ENCODE measurements at regions not wholly inside any gene's neighbourhood (a gene's known extent, or its start where the extent isn't known, plus 50 kb on each side); places are given as distances from the start of the nearest gene placed in this dataset.

DNA sequence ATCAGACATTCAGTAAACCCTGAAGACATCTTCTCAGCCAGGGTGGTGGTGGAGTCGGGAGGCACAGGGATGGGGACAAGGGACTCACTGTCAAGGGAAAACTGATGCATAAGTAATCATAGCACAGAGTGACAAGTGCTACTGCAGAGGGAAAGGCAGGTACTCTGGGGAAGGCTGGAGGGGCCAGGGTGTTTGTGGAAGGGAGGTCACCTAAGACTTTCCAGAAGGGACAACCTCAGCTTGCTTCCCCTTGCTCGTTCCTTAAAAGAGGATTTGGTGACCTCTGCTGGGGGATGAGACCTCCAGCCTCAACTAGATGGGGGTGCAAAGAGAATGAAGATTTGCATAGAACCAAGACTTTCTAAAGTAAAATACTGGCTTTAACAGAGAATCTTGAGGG is 99.5 kb downstream of the SLC4A3 start:
- ChIA-PET CTCF (no interaction called here), POLR2A (no interaction called here)
- Mint-ChIP-seq H3K27me3 (peaks cover 13% of the 10 kb centered on the region), H3K9me3 (no peaks in the 10 kb centered on the region), H3K36me3 (ENCODE audit: low read depth) (no peaks in the 10 kb centered on the region), H3K4me1 (no peaks in the 10 kb centered on the region), H3K27ac (no peak overlapping the region), H3K4me3 (no peak overlapping the region)
- intact Hi-C loops (cut with micrococcal nuclease): no loop called here
- DNase-seq (no peak), ATAC-seq (ENCODE audit: low read depth) (no peak)
- TF ChIP-seq, protein P1, sequence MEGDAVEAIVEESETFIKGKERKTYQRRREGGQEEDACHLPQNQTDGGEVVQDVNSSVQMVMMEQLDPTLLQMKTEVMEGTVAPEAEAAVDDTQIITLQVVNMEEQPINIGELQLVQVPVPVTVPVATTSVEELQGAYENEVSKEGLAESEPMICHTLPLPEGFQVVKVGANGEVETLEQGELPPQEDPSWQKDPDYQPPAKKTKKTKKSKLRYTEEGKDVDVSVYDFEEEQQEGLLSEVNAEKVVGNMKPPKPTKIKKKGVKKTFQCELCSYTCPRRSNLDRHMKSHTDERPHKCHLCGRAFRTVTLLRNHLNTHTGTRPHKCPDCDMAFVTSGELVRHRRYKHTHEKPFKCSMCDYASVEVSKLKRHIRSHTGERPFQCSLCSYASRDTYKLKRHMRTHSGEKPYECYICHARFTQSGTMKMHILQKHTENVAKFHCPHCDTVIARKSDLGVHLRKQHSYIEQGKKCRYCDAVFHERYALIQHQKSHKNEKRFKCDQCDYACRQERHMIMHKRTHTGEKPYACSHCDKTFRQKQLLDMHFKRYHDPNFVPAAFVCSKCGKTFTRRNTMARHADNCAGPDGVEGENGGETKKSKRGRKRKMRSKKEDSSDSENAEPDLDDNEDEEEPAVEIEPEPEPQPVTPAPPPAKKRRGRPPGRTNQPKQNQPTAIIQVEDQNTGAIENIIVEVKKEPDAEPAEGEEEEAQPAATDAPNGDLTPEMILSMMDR (IDR thresholded peaks at IDR 0.05): no peak

DNA sequence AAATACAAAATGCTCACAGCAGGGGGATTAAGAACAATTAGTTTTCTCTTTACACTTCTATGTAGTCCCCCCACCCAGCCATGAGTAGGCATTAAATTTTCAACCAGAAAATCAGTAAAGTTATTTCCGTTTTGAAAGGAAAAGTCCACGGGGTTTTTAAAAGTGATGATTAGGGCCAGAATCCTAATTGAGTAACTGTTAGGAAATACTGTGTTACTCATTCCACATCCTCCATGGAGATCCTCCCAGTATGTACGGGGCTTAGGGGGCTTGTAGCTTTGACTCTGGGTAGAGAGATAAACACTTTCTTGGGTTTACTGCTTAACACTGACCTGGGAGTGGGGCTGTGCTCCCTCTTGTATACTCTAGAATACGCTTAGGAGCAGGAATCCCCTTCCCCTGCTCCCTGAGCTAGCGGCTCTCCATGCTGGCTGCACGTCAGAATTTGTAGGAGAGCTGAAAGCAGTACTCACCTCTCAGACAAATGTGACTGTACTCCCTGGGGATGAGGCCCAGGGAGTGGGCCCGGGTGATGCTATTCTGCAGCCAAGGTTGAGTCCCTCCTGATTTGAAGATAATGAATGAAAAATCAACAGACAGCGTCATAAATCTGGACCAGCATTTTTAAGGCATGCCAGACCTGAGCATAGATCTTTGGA is 100.5 kb downstream of the SLC4A3 start:
- POLR2A ChIA-PET: no interaction called here
- no peak for DNase-seq
- TF ChIP-seq, protein P1 (IDR thresholded peaks at IDR 0.05): no peak
- intact Hi-C loops (cut with micrococcal nuclease): no loop called here
- CTCF ChIA-PET: no interaction called here
- Mint-ChIP-seq H3K27ac (no peak overlapping the region), H3K36me3 (ENCODE audit: low read depth) (no peaks in the 10 kb centered on the region), H3K4me3 (no peak overlapping the region), H3K27me3 (peaks cover 13% of the 10 kb centered on the region), H3K9me3 (no peaks in the 10 kb centered on the region), H3K4me1 (no peaks in the 10 kb centered on the region)
- ATAC-seq (ENCODE audit: low read depth): no peak

DNA sequence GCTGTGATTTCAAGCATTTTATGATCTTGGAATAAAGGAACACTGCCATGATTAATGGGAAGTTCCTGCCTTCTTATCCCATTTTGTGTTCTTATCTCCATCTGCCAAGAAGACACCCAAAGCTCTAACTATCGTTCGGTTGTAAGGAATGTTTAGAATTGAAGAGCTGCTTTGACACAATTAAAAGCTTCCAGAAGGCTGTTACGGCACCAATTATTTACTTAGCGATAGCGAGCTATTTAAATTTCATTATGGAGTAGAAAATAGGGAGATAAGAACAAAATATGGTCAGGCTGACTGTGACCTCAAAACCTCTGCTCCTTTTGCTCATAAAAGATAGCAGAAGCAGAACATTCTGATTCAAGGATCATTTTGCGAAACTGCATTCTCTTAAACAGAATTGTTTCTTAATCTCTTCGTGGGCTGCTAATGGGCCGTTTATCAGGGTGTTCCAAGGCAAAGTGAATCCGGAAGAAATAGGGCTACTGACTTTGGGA is 101.6 kb downstream of the SLC4A3 start:
- DNase-seq (no peak), ATAC-seq (ENCODE audit: low read depth) (no peak)
- TF ChIP-seq, protein P1 (IDR thresholded peaks at IDR 0.05): no peak
- ChIA-PET POLR2A (no interaction called here), CTCF (no interaction called here)
- H3K9me3 Mint-ChIP-seq: no peaks in the 10 kb centered on the region
- peaks cover 13% of the 10 kb centered on the region for H3K27me3 Mint-ChIP-seq
- H3K4me1 Mint-ChIP-seq: no peaks in the 10 kb centered on the region
- no peak overlapping the region for H3K27ac Mint-ChIP-seq
- no peaks in the 10 kb centered on the region for H3K36me3 Mint-ChIP-seq (ENCODE audit: low read depth)
- no peak overlapping the region for H3K4me3 Mint-ChIP-seq
- intact Hi-C loops (cut with micrococcal nuclease): no loop called here

DNA sequence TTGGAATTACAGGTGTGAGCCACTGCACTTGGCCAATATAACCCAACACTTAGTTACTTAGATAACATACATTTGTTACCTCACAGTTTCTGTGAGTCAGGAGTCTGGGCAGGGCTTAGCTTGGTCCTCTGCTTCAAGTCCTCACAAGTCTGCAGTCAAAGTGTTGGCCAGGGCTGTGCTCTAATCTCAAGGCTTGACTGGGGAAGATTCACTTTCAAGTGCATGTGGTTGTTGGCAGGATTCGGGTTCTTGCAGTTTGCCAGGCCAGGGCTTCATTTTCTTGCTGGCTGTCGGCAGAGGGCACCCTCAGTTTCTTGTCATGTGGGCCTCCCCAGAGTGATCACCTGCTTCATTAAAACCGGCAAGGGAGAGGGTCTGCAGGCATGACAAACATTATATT is 103.7 kb downstream of the SLC4A3 start:
- ChIA-PET POLR2A (no interaction called here), CTCF (no interaction called here)
- Mint-ChIP-seq H3K4me1 (no peaks in the 10 kb centered on the region), H3K36me3 (ENCODE audit: low read depth) (no peaks in the 10 kb centered on the region), H3K4me3 (no peak overlapping the region), H3K9me3 (no peaks in the 10 kb centered on the region), H3K27me3 (peaks cover 13% of the 10 kb centered on the region), H3K27ac (no peak overlapping the region)
- TF ChIP-seq, protein P1 (IDR thresholded peaks at IDR 0.05): no peak
- DNase-seq (no peak), ATAC-seq (ENCODE audit: low read depth) (no peak)
- intact Hi-C loops (cut with micrococcal nuclease): no loop called here

DNA sequence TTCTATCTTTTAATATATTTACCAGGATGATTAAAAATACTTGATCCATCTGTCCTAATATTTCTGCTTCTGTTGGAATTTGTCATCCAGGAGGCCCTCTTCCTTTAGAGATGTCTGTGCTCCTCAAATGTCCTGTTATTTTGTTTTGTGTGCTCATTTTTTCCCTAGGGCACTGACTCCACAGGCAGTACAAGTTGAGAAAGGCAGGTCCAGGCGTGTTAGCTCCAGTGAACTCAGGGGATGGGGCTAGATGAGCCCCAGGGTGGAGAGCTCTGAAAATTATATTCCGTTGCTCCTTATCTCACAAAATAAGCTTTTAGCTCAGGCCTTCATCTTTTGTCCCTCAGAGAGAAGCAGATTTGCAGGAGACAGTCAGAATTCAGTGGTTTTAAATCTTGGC is 105.7 kb downstream of the SLC4A3 start:
- intact Hi-C loops (cut with micrococcal nuclease): no loop called here

More for the DNA sequence above, 105.7 kb downstream of the SLC4A3 start:
- TF ChIP-seq, protein P1 (IDR thresholded peaks at IDR 0.05): no peak
- Mint-ChIP-seq H3K9me3 (no peaks in the 10 kb centered on the region), H3K4me1 (no peaks in the 10 kb centered on the region), H3K27ac (no peak overlapping the region), H3K27me3 (peaks cover 14% of the 10 kb centered on the region), H3K4me3 (no peak overlapping the region), H3K36me3 (ENCODE audit: low read depth) (no peaks in the 10 kb centered on the region)
- no peak for DNase-seq
- ChIA-PET CTCF (no interaction called here), POLR2A (no interaction called here)
- ATAC-seq (ENCODE audit: low read depth): no peak
